ENCODE measurements at regions not wholly inside any gene's neighbourhood (a gene's known extent, or its start where the extent isn't known, plus 50 kb on each side); places are given as distances from the start of the nearest gene placed in this dataset.

DNA sequence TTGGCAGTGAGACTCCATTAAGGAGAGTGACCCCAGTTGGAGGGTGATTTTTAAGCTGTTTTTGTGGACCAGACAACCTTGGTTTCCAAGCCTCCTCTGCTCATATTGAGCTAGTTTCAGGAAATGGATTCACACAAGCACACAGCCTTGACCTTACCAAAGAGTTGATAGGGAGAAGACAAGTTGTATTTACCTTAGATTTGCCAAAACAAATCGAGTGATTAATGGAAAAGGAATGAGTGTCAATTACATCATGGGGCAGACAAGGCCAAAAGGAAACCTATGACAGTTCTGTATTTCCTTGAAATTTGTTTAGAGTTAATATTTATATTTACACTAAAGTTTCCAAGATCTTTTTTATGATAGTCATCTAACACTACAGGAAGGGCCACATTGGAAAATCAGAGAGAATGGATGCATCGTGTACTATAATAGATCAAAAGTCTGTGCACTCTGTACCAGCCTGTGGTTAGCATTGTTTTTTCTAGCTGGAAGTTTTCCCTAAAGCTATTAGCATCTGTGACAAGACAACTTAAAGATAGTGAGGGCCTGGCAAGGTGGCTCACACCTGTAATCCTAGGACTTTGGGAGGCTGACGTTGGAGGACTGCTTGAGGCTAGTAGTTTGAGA is 86.0 kb upstream of the FER start:
- TF ChIP-seq, protein P1, sequence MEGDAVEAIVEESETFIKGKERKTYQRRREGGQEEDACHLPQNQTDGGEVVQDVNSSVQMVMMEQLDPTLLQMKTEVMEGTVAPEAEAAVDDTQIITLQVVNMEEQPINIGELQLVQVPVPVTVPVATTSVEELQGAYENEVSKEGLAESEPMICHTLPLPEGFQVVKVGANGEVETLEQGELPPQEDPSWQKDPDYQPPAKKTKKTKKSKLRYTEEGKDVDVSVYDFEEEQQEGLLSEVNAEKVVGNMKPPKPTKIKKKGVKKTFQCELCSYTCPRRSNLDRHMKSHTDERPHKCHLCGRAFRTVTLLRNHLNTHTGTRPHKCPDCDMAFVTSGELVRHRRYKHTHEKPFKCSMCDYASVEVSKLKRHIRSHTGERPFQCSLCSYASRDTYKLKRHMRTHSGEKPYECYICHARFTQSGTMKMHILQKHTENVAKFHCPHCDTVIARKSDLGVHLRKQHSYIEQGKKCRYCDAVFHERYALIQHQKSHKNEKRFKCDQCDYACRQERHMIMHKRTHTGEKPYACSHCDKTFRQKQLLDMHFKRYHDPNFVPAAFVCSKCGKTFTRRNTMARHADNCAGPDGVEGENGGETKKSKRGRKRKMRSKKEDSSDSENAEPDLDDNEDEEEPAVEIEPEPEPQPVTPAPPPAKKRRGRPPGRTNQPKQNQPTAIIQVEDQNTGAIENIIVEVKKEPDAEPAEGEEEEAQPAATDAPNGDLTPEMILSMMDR (IDR thresholded peaks at IDR 0.05) = no peak
- TF ChIP-seq POLR2A (IDR thresholded peaks at IDR 0.05) = no peak

Measured in lower leg skin (tissue), 3 donors.